ENCODE measurements at regions not wholly inside any gene's neighbourhood (a gene's known extent, or its start where the extent isn't known, plus 50 kb on each side); places are given as distances from the start of the nearest gene placed in this dataset.
A peak's percentile ranks its signal among the peaks of the same experiment; 100 is the strongest.
"Not testable (repeated sequence)": the region's sequence is repeated elsewhere in the genome, so short reads cannot be mapped to it uniquely, and the experiment has no call there.

- H3K4me1 ChIP-seq (ENCODE audit: insufficient read depth, poor library complexity, severe bottlenecking); H3K4me3 ChIP-seq (ENCODE audit: severe bottlenecking); DNase-seq (ENCODE audit: low spot score); H3K36me3 ChIP-seq (ENCODE audit: low read depth); H3K9me3 ChIP-seq (ENCODE audit: severe bottlenecking); H3K27me3 ChIP-seq (ENCODE audit: insufficient read depth, poor library complexity, severe bottlenecking); ATAC-seq (ENCODE audit: low read depth); H3K27ac ChIP-seq (ENCODE audit: poor library complexity, severe bottlenecking): not testable (repeated sequence)
These were observed 139.2 kb upstream of the ERV3-1 start for GRCh38 chr7:65145710-65146109.

DNA sequence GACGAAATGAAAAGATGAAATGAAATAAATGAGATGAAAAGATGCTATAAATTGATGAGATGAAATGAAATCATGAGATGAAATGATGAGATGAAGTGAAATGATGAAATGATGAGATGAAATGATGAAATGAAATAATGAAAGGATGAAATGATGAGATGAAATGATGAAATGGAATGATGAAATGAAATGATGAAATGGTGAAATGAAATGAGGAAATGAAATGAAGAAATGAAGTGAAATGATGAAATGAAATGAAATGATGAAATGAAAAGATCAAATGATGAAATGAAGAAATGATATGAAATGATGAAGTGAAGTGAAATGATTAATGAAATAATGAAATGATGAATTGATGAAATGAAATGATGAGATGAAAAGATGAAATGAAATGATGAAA is 138.5 kb upstream of the ERV3-1 start:
- H3K4me1 ChIP-seq (ENCODE audit: insufficient read depth, poor library complexity, severe bottlenecking); H3K9me3 ChIP-seq (ENCODE audit: severe bottlenecking); DNase-seq (ENCODE audit: low spot score); H3K27me3 ChIP-seq (ENCODE audit: insufficient read depth, poor library complexity, severe bottlenecking); H3K27ac ChIP-seq (ENCODE audit: poor library complexity, severe bottlenecking); H3K36me3 ChIP-seq (ENCODE audit: low read depth); ATAC-seq (ENCODE audit: low read depth); H3K4me3 ChIP-seq (ENCODE audit: severe bottlenecking): not testable (repeated sequence)

GRCh38 chr7:65144557-65144956 is 138.1 kb upstream of the ERV3-1 start:
- not testable (repeated sequence) for ATAC-seq (ENCODE audit: low read depth); H3K27ac ChIP-seq (ENCODE audit: poor library complexity, severe bottlenecking); H3K36me3 ChIP-seq (ENCODE audit: low read depth); H3K27me3 ChIP-seq (ENCODE audit: insufficient read depth, poor library complexity, severe bottlenecking); H3K9me3 ChIP-seq (ENCODE audit: severe bottlenecking); H3K4me1 ChIP-seq (ENCODE audit: insufficient read depth, poor library complexity, severe bottlenecking); DNase-seq (ENCODE audit: low spot score); H3K4me3 ChIP-seq (ENCODE audit: severe bottlenecking)

DNA sequence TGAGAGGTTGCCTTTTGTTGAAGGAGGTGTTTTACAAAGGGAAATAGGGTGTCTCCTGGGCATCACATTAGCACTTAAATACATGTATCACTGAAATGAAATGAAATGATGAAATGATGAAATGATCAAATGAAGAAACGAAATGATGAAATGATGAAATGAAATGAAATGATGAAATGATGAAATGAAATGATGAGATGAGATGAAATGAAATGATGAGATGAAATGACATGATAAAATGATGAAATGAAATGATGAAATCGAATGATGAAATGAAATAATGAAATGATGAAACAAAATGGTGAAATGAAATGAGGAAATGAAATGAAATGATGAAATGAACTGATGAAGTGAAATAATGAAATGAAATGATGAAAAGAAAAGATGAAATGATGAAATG is 137.6 kb upstream of the ERV3-1 start:
- H3K4me3 ChIP-seq (ENCODE audit: severe bottlenecking); H3K27me3 ChIP-seq (ENCODE audit: insufficient read depth, poor library complexity, severe bottlenecking); H3K27ac ChIP-seq (ENCODE audit: poor library complexity, severe bottlenecking); H3K4me1 ChIP-seq (ENCODE audit: insufficient read depth, poor library complexity, severe bottlenecking); ATAC-seq (ENCODE audit: low read depth); H3K36me3 ChIP-seq (ENCODE audit: low read depth); H3K9me3 ChIP-seq (ENCODE audit: severe bottlenecking); DNase-seq (ENCODE audit: low spot score): not testable (repeated sequence)

DNA sequence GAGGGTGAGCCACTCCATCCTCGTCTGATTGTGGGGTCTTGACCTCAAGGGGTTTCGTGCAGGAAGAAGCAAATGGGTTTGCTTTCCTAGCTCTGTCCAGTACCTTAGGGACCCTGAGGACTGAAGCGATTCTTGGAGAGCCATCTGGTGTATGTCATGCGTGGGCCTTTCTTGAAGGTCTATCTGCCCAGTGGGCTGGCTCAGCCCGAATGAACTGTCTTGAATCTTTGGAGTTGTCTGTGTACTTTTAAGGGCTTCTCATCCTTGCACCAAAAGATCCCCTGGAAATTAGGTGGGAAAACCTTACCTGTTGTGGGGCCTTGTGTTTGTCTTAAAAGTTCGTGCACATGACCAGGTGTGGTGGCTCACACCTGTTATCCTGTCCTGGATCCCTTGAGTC is 135.4 kb upstream of the ERV3-1 start:
- not testable (repeated sequence) for H3K4me3 ChIP-seq (ENCODE audit: severe bottlenecking); H3K9me3 ChIP-seq (ENCODE audit: severe bottlenecking); DNase-seq (ENCODE audit: low spot score); H3K27ac ChIP-seq (ENCODE audit: poor library complexity, severe bottlenecking); ATAC-seq (ENCODE audit: low read depth); H3K4me1 ChIP-seq (ENCODE audit: insufficient read depth, poor library complexity, severe bottlenecking); H3K27me3 ChIP-seq (ENCODE audit: insufficient read depth, poor library complexity, severe bottlenecking); H3K36me3 ChIP-seq (ENCODE audit: low read depth)

GRCh38 chr7:65141405-65141778 is 134.9 kb upstream of the ERV3-1 start:
- H3K27me3 ChIP-seq (ENCODE audit: insufficient read depth, poor library complexity, severe bottlenecking); H3K9me3 ChIP-seq (ENCODE audit: severe bottlenecking); H3K36me3 ChIP-seq (ENCODE audit: low read depth); ATAC-seq (ENCODE audit: low read depth); H3K4me3 ChIP-seq (ENCODE audit: severe bottlenecking); H3K27ac ChIP-seq (ENCODE audit: poor library complexity, severe bottlenecking); H3K4me1 ChIP-seq (ENCODE audit: insufficient read depth, poor library complexity, severe bottlenecking): not testable (repeated sequence)
- peak; percentile 47 for DNase-seq (ENCODE audit: low spot score)

- not testable (repeated sequence) for H3K27me3 ChIP-seq (ENCODE audit: insufficient read depth, poor library complexity, severe bottlenecking); ATAC-seq (ENCODE audit: low read depth); DNase-seq (ENCODE audit: low spot score); H3K27ac ChIP-seq (ENCODE audit: poor library complexity, severe bottlenecking); H3K9me3 ChIP-seq (ENCODE audit: severe bottlenecking); H3K4me3 ChIP-seq (ENCODE audit: severe bottlenecking); H3K4me1 ChIP-seq (ENCODE audit: insufficient read depth, poor library complexity, severe bottlenecking); H3K36me3 ChIP-seq (ENCODE audit: low read depth)
These were observed 134.3 kb upstream of the ERV3-1 start for GRCh38 chr7:65140543-65141404.

DNA sequence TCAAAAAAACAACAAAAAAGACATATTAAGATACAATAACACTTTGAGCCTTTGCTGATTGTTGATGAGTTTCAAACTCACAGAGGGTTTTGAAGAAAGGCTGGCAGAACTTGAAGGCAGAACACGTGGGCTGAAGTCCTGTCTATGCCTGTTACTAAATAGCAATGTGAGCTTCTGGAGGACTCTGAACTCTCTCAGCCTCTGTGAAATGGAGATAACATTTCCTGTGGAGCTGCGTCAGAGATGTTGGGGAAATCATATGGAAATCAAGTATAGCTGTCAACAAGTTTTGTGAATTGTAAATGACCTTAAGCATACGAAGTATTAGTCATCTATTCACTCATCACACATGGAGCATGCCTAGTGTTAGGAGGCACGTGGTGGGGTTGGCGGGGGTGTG is 130.4 kb upstream of the ERV3-1 start:
- not testable (repeated sequence) for H3K27ac ChIP-seq (ENCODE audit: poor library complexity, severe bottlenecking); ATAC-seq (ENCODE audit: low read depth); H3K27me3 ChIP-seq (ENCODE audit: insufficient read depth, poor library complexity, severe bottlenecking); H3K4me3 ChIP-seq (ENCODE audit: severe bottlenecking); H3K9me3 ChIP-seq (ENCODE audit: severe bottlenecking); DNase-seq (ENCODE audit: low spot score); H3K4me1 ChIP-seq (ENCODE audit: insufficient read depth, poor library complexity, severe bottlenecking); H3K36me3 ChIP-seq (ENCODE audit: low read depth)

- not testable (repeated sequence) for H3K4me1 ChIP-seq (ENCODE audit: insufficient read depth, poor library complexity, severe bottlenecking); H3K27me3 ChIP-seq (ENCODE audit: insufficient read depth, poor library complexity, severe bottlenecking); H3K36me3 ChIP-seq (ENCODE audit: low read depth); ATAC-seq (ENCODE audit: low read depth); H3K4me3 ChIP-seq (ENCODE audit: severe bottlenecking); H3K27ac ChIP-seq (ENCODE audit: poor library complexity, severe bottlenecking); DNase-seq (ENCODE audit: low spot score); H3K9me3 ChIP-seq (ENCODE audit: severe bottlenecking)
These were observed 126.6 kb upstream of the ERV3-1 start for GRCh38 chr7:65133087-65133486.

DNA sequence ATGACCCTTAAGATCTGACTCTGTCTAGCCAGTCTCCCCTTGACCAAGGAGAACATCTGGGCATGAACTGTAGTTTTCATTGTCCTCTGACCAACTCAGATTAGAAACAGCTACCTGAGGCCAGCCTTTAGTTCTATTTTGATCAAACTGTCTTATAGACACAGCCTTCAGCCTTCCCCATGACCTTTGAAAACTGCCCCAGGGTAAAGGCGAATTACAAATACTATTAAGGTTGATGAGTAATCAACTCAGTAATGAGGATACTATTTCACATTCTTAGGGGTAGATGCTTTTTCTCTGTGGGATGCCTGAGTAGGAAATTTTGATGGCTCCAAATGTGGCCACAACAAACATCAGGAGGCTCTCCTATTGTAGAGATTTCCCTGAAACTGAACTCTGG is 125.8 kb upstream of the ERV3-1 start:
- DNase-seq (ENCODE audit: low spot score); H3K36me3 ChIP-seq (ENCODE audit: low read depth); H3K9me3 ChIP-seq (ENCODE audit: severe bottlenecking); H3K27ac ChIP-seq (ENCODE audit: poor library complexity, severe bottlenecking); H3K4me1 ChIP-seq (ENCODE audit: insufficient read depth, poor library complexity, severe bottlenecking); H3K27me3 ChIP-seq (ENCODE audit: insufficient read depth, poor library complexity, severe bottlenecking); H3K4me3 ChIP-seq (ENCODE audit: severe bottlenecking): not testable (repeated sequence)
- ATAC-seq (ENCODE audit: low read depth), result peak; percentile 67; the same call in 2 of the 3 replicates

DNA sequence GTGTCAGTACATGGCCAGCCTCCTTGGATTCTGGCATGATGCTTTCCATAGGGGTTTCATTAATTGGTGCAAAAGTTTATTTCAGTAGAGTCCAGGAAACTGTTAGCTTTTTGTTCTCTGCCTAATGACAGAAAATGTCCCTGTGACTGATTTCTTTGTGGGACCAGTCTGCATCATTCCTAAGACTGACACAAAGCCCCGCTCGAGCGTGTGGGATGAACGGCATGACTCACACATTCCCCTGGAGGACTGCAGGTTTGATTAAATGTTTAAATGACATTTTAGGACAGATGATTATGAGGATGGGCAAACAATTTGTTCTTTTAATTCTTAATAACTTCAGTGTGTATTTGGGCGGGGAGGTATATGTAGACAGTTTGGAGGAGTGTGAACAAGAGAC is 120.9 kb upstream of the ERV3-1 start:
- not testable (repeated sequence) for H3K4me1 ChIP-seq (ENCODE audit: insufficient read depth, poor library complexity, severe bottlenecking); H3K27ac ChIP-seq (ENCODE audit: poor library complexity, severe bottlenecking); H3K27me3 ChIP-seq (ENCODE audit: insufficient read depth, poor library complexity, severe bottlenecking); ATAC-seq (ENCODE audit: low read depth); DNase-seq (ENCODE audit: low spot score); H3K9me3 ChIP-seq (ENCODE audit: severe bottlenecking); H3K36me3 ChIP-seq (ENCODE audit: low read depth); H3K4me3 ChIP-seq (ENCODE audit: severe bottlenecking)

GRCh38 chr7:65124600-65124999 is 118.1 kb upstream of the ERV3-1 start:
- not testable (repeated sequence) for H3K36me3 ChIP-seq (ENCODE audit: low read depth); ATAC-seq (ENCODE audit: low read depth); H3K27me3 ChIP-seq (ENCODE audit: insufficient read depth, poor library complexity, severe bottlenecking); H3K9me3 ChIP-seq (ENCODE audit: severe bottlenecking); H3K4me1 ChIP-seq (ENCODE audit: insufficient read depth, poor library complexity, severe bottlenecking); DNase-seq (ENCODE audit: low spot score); H3K4me3 ChIP-seq (ENCODE audit: severe bottlenecking); H3K27ac ChIP-seq (ENCODE audit: poor library complexity, severe bottlenecking)

Measured in RWPE2 (cell line).